ENCODE measurements at regions not wholly inside any gene's neighbourhood (a gene's known extent, or its start where the extent isn't known, plus 50 kb on each side); places are given as distances from the start of the nearest gene placed in this dataset.
A peak's percentile ranks its signal among the peaks of the same experiment; 100 is the strongest.

GRCh38 chr5:72557167-72558045 is 50.2 kb upstream of the ZNF366 start:
- Histone ChIP-seq H3K36me3 (no peaks in the 10 kb centered on the region), H3K4me3 (peak overlapping the region in 2 of 4 donors; percentile 35 to 46), H3K9me3 (no peaks in the 10 kb centered on the region), H3K27me3 (no peaks in the 10 kb centered on the region), H3K4me1 (peaks cover 0 to 6% (median 5%) of the 10 kb centered on the region in 3 donors), H3K27ac (peak overlapping the region in 1 of 4 donors; percentile 8)
- intact Hi-C loops (cut with DNase I), result no loop called here
- TF ChIP-seq CTCF (IDR thresholded peaks at IDR 0.05), result no peak
- DNase-seq (peak in 1 of 6 donors; percentile 38), FAIRE-seq (no peak), ATAC-seq (no peak)
- WGBS, 2 donors, result 77 to 79% methylated on average over 18 of the region's 18 CpGs
